ENCODE measurements at regions not wholly inside any gene's neighbourhood (a gene's known extent, or its start where the extent isn't known, plus 50 kb on each side); places are given as distances from the start of the nearest gene placed in this dataset.

DNA sequence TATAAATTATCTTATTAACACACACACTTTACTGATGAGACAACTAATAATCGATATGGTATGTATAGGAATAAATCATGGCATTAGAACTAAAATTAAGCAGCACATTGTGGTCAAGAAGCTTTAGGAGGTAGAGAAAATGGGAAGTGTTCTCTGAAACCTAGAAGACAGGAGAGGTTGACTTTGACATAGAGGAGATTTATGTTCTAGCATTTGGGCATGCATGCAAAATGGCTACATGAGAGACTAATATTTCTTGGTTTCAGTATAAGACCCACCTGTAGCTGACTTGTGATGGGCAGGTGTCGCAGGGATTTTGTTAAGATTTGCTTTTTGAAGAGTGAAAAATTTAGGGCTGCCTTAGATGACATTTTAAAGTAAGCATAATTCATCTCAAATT, 209.7 kb upstream of the POU1F1 start:
- no peaks in the 10 kb centered on the region for H3K9me3 ChIP-seq (ENCODE audit: control insufficient read depth, insufficient read depth, low read depth, low read length)
- POLR2A ChIA-PET, result no interaction called here
- CTCF ChIA-PET, result interaction anchor here (0.7 to 1.1 kb wide), 2 partner anchors 227 to 506 kb away, joined by 3 read pairs; no protein-coding TSS in a partner anchor
- H3K4me3 ChIP-seq (ENCODE audit: low read depth, low read length), result no peak overlapping the region
- TF ChIP-seq ZSCAN23 (tag by site-specific recombination; IDR thresholded peaks at IDR 0.05), result no peak
- TF ChIP-seq PRDM10 (tag by site-specific recombination; IDR thresholded peaks at IDR 0.05), result no peak
- no peak for TF ChIP-seq ZNF112 (tag by site-specific recombination; IDR thresholded peaks at IDR 0.05)
- TF ChIP-seq TCF7L2 (IDR thresholded peaks at IDR 0.05; ENCODE audit: borderline replicate concordance, low read depth, low read length), result no peak
- TF ChIP-seq ZNF132 (tag by site-specific recombination; IDR thresholded peaks at IDR 0.05; ENCODE audit: borderline replicate concordance), result no peak
- no peak for TF ChIP-seq ZNF324 (tag by site-specific recombination; IDR thresholded peaks at IDR 0.05)
- TF ChIP-seq ZSCAN5A (tag by site-specific recombination; IDR thresholded peaks at IDR 0.05), result no peak
- TF ChIP-seq ZNF138 (tag by site-specific recombination; IDR thresholded peaks at IDR 0.05; ENCODE audit: borderline replicate concordance), result no peak
- TF ChIP-seq ZBTB48 (tag by site-specific recombination; IDR thresholded peaks at IDR 0.05), result no peak
- no peak for TF ChIP-seq ZNF184 (tag by site-specific recombination; IDR thresholded peaks at IDR 0.05)
- TF ChIP-seq ZNF837 (tag by site-specific recombination; IDR thresholded peaks at IDR 0.05), result no peak
- TF ChIP-seq PRDM4 (tag by site-specific recombination; IDR thresholded peaks at IDR 0.05), result no peak
- TF ChIP-seq ZNF629 (tag by site-specific recombination; IDR thresholded peaks at IDR 0.05), result no peak
- TF ChIP-seq, protein P1, sequence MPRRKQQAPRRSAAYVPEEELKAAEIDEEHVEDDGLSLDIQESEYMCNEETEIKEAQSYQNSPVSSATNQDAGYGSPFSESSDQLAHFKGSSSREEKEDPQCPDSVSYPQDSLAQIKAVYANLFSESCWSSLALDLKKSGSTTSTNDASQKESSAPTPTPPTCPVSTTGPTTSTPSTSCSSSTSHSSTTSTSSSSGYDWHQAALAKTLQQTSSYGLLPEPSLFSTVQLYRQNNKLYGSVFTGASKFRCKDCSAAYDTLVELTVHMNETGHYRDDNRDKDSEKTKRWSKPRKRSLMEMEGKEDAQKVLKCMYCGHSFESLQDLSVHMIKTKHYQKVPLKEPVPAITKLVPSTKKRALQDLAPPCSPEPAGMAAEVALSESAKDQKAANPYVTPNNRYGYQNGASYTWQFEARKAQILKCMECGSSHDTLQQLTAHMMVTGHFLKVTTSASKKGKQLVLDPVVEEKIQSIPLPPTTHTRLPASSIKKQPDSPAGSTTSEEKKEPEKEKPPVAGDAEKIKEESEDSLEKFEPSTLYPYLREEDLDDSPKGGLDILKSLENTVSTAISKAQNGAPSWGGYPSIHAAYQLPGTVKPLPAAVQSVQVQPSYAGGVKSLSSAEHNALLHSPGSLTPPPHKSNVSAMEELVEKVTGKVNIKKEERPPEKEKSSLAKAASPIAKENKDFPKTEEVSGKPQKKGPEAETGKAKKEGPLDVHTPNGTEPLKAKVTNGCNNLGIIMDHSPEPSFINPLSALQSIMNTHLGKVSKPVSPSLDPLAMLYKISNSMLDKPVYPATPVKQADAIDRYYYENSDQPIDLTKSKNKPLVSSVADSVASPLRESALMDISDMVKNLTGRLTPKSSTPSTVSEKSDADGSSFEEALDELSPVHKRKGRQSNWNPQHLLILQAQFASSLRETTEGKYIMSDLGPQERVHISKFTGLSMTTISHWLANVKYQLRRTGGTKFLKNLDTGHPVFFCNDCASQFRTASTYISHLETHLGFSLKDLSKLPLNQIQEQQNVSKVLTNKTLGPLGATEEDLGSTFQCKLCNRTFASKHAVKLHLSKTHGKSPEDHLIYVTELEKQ (tag by site-specific recombination; IDR thresholded peaks at IDR 0.05; ENCODE audit: borderline replicate concordance), result no peak
- H3K27ac ChIP-seq (ENCODE audit: extremely low read depth, low read depth, low read length), result no peak overlapping the region
- no peaks in the 10 kb centered on the region for H3K4me1 ChIP-seq (ENCODE audit: control insufficient read depth, insufficient read depth, low read length)
- H3K36me3 ChIP-seq (ENCODE audit: control insufficient read depth in 2 of 2, insufficient read depth in 1 of 2, low read length in 2 of 2), result no peaks in the 10 kb centered on the region

DNA sequence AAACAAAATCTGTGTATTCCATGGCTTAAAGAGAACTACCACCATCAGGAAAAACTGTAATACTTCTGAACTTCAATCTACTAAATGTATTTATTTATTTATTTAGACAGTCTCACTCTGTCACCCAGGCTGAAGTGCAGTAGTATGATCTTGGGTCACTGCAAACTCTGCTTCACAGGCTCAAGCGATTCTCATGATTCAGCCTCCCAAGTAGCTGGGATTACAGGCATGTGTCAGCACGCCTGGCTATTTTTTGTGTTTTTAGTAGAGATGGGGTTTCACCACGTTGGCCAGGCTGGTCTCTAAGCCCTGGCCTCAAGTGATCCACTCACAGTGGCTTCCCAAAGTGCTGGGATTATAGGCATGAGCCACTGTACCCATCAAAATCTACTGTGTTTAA, 202.3 kb upstream of the POU1F1 start:
- H3K27ac ChIP-seq (ENCODE audit: extremely low read depth, low read depth, low read length), result no peak overlapping the region
- no peak for TF ChIP-seq ZNF830 (tag by site-specific recombination; IDR thresholded peaks at IDR 0.05; ENCODE audit: low read depth)
- TF ChIP-seq, protein P2, sequence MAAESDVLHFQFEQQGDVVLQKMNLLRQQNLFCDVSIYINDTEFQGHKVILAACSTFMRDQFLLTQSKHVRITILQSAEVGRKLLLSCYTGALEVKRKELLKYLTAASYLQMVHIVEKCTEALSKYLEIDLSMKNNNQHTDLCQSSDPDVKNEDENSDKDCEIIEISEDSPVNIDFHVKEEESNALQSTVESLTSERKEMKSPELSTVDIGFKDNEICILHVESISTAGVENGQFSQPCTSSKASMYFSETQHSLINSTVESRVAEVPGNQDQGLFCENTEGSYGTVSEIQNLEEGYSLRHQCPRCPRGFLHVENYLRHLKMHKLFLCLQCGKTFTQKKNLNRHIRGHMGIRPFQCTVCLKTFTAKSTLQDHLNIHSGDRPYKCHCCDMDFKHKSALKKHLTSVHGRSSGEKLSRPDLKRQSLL (tag by site-specific recombination; IDR thresholded peaks at IDR 0.05), result no peak
- TF ChIP-seq ZBTB10 (tag by site-specific recombination; IDR thresholded peaks at IDR 0.05), result no peak
- no peak for TF ChIP-seq ZNF513 (tag by site-specific recombination; IDR thresholded peaks at IDR 0.05)

More for the DNA sequence above, 202.3 kb upstream of the POU1F1 start:
- no peaks in the 10 kb centered on the region for H3K36me3 ChIP-seq (ENCODE audit: control insufficient read depth in 2 of 2, insufficient read depth in 1 of 2, low read length in 2 of 2)
- ChIA-PET POLR2A (no interaction called here), CTCF (no interaction called here)
- no peaks in the 10 kb centered on the region for H3K9me3 ChIP-seq (ENCODE audit: control insufficient read depth, insufficient read depth, low read depth, low read length)
- no peak overlapping the region for H3K4me3 ChIP-seq (ENCODE audit: low read depth, low read length)
- H3K4me1 ChIP-seq (ENCODE audit: control insufficient read depth, insufficient read depth, low read length), result no peaks in the 10 kb centered on the region

Data from HEK293 (cell line).